Endothelial cell of umbilical vein (primary cell): ENCODE measurements at regions not wholly inside any gene's neighbourhood (a gene's known extent, or its start where the extent isn't known, plus 50 kb on each side); places are given as distances from the start of the nearest gene placed in this dataset.

Experiments
- BruUV-seq: library from RNA; stranded (reverse); fragments of 400-500 nt; replicated peaks from 2 replicates; lab custom pipeline; 2021; lab: Mats Ljungman, UMichigan
- CTCF ChIA-PET: fragments of 300-600, 350-600 bp; sonication (Branson Sonifier 250); formaldehyde crosslinking; loops from one replicate; lab custom pipeline; 2021; ENCODE audit warnings: antibody characterized with exemption, inconsistent platforms; lab: Charles Lee
- POLR2A ChIA-PET: fragments of 300-600, 350-600 bp; sonication (Branson Sonifier 250); formaldehyde crosslinking; loops from one replicate; lab custom pipeline; 2021; ENCODE audit warnings: antibody characterized with exemption, inconsistent platforms; lab: Charles Lee
- DNase-seq: peaks from one replicate; pipeline ENCODE4 v3.0.0-alpha.2; 2011; ENCODE audit warnings: low read depth, low spot score
- FAIRE-seq: peaks from 2 replicates; lab custom pipeline; 2011; peaks lifted over from hg19 to GRCh38; lab: Jason Lieb, UNC
- H2AFZ ChIP-seq: 2 replicates; pipeline ENCODE4 v1.6.0; 2012; ENCODE audit warnings: low read depth, low read length, control low read depth, inconsistent platforms
- H3K27ac ChIP-seq: 2 replicates; pipeline ENCODE4 v1.5.1; 2011; ENCODE audit warnings: low read depth, mild to moderate bottlenecking, control low read depth, low read length, moderate library complexity; ENCODE audit not compliant: insufficient read depth
- H3K27me3 ChIP-seq, 2 experiments: 2 replicates each; pipeline versions ENCODE4 v1.6.0 to v1.6.1; 2011; ENCODE audit warnings: low read length in 2 of 2, mixed read lengths in 1 of 2; ENCODE audit not compliant: control insufficient read depth in 2 of 2, insufficient read depth in 2 of 2
- H3K36me3 ChIP-seq, 2 experiments: 2 replicates in 1 of 2; 3 replicates in 1 of 2; pipeline ENCODE4 v1.5.1; 2011; ENCODE audit warnings: low read length in 2 of 2, mild to moderate bottlenecking in 1 of 2, moderate library complexity in 1 of 2; ENCODE audit not compliant: control insufficient read depth in 2 of 2, insufficient read depth in 2 of 2; ENCODE audit errors: extremely low read depth in 1 of 2
- H3K4me1 ChIP-seq: 3 replicates; pipeline ENCODE4 v1.5.1; 2011; ENCODE audit warnings: mild to moderate bottlenecking, low read length; ENCODE audit not compliant: control insufficient read depth, insufficient read depth; ENCODE audit errors: extremely low read depth
- H3K4me2 ChIP-seq: 2 replicates; pipeline ENCODE4 v1.6.1; 2011; ENCODE audit warnings: low read length, control low read depth, mixed read lengths; ENCODE audit not compliant: insufficient read depth
- H3K4me3 ChIP-seq, 3 experiments: fragments of 200-600 bp in 1 of 3; sonication (generic), shearing (Covaris generic) in 1 of 3; replicated peaks in 1 of 3; 2 replicates each; pipeline ENCODE4 v1.5.1; 2011 to 2016; ENCODE audit warnings: control low read depth in 3 of 3, low read length in 3 of 3, mild to moderate bottlenecking in 2 of 3, inconsistent platforms in 1 of 3, low read depth in 1 of 3, moderate library complexity in 1 of 3; ENCODE audit not compliant: insufficient read depth in 1 of 3
- H3K79me2 ChIP-seq: 2 replicates; pipeline ENCODE4 v1.6.0; 2012; ENCODE audit warnings: low read length, inconsistent platforms; ENCODE audit not compliant: control insufficient read depth, insufficient read depth
- H3K9ac ChIP-seq: replicated peaks from 2 replicates; pipeline ENCODE3; 2011; ENCODE audit warnings: low read length, control low read depth; ENCODE audit not compliant: insufficient read depth; ENCODE audit errors: extremely low read depth
- H3K9me1 ChIP-seq: replicated peaks from 3 replicates; pipeline ENCODE4 v1.6.0; 2011; ENCODE audit warnings: mild to moderate bottlenecking, low read length; ENCODE audit not compliant: control insufficient read depth, insufficient read depth; ENCODE audit errors: extremely low read depth
- H3K9me3 ChIP-seq: replicated peaks from 2 replicates; pipeline ENCODE4 v1.5.1; 2012; ENCODE audit warnings: low read length, inconsistent platforms; ENCODE audit not compliant: control insufficient read depth, insufficient read depth
- H4K20me1 ChIP-seq: replicated peaks from 2 replicates; pipeline ENCODE3; 2011; ENCODE audit warnings: mild to moderate bottlenecking, low read length; ENCODE audit not compliant: control insufficient read depth, insufficient read depth; ENCODE audit errors: extremely low read depth
- CTCF ChIP-seq, 2 donors: IDR thresholded peaks; 1 replicate in 1 of 2; 2 replicates in 1 of 2; pipeline ENCODE4 v1.5.1; 2011; ENCODE audit warnings: low read length in 2 of 2, mild to moderate bottlenecking in 2 of 2, moderate library complexity in 2 of 2, control low read depth in 1 of 2, inconsistent platforms in 1 of 2, low read depth in 1 of 2; ENCODE audit not compliant: insufficient read depth in 1 of 2; ENCODE audit errors: extremely low read depth in 1 of 2
- EZH2 ChIP-seq: IDR thresholded peaks from 2 replicates; pipeline ENCODE4 v1.6.1; 2012; ENCODE audit warnings: borderline replicate concordance, low read depth, mild to moderate bottlenecking, moderate library complexity, low read length, inconsistent platforms; ENCODE audit not compliant: severe bottlenecking
- FOS ChIP-seq: IDR thresholded peaks from 2 replicates; pipeline ENCODE4 v1.6.1; 2011; ENCODE audit warnings: mild to moderate bottlenecking, low read length, moderate library complexity, borderline replicate concordance; ENCODE audit not compliant: insufficient read depth
- MYC ChIP-seq: IDR thresholded peaks from one replicate; pipeline ENCODE4 v1.6.1; 2011; ENCODE audit warnings: mild to moderate bottlenecking, low read depth, low read length
- POLR2AphosphoS5 ChIP-seq: IDR thresholded peaks from 2 replicates; pipeline ENCODE4 v1.6.1; 2012; ENCODE audit warnings: low read depth, mild to moderate bottlenecking, control low read depth, low read length, moderate library complexity; ENCODE audit not compliant: insufficient read depth
- dilution Hi-C: fragments of 300-500 bp; cut with MboI; formaldehyde crosslinking; loops from one replicate; pipeline ENCODE4 v1.15.0; 2019; ENCODE audit warnings: low sequenced_read_pairs; ENCODE audit not compliant: extremely low pct_ligation_motif_present
- intact Hi-C: fragments of 100-400 bp; cut with micrococcal nuclease; formaldehyde crosslinking; loops from one replicate; pipeline ENCODE4 v1.10.0; 2022
- TF ChIP-seq, protein P1 (sequence below): IDR thresholded peaks from 2 replicates; pipeline ENCODE4 v1.6.1; 2011; ENCODE audit not compliant: insufficient read depth, insufficient read length

GRCh38 chr5:56291079-56291643 is 58.0 kb upstream of the ANKRD55 start:
- Histone ChIP-seq H3K4me2 (no peak overlapping the region), H3K9me3 (no peaks in the 10 kb centered on the region), H3K27ac (no peak overlapping the region), H3K9me1 (no peaks in the 10 kb centered on the region), H3K9ac (no peak overlapping the region), H4K20me1 (no peaks in the 10 kb centered on the region), H3K79me2 (no peaks in the 10 kb centered on the region), H2AFZ (no peak overlapping the region), H3K27me3 (no peaks in the 10 kb centered on the region), H3K36me3 (no peaks in the 10 kb centered on the region), H3K4me1 (no peaks in the 10 kb centered on the region), H3K4me3 (no peak overlapping the region)
- dilution Hi-C loops = no loop called here
- CTCF ChIA-PET = no interaction called here
- POLR2A ChIA-PET = no interaction called here
- TF ChIP-seq, protein P1, sequence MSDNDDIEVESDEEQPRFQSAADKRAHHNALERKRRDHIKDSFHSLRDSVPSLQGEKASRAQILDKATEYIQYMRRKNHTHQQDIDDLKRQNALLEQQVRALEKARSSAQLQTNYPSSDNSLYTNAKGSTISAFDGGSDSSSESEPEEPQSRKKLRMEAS = no peak
- TF ChIP-seq EZH2 (no peak), CTCF (IDR thresholded peaks at IDR 0.05; ENCODE audit: extremely low read depth in 1 of 2, insufficient read depth in 1 of 2, low read depth in 1 of 2, low read length in 2 of 2) (no peak), FOS (no peak), MYC (no peak), POLR2AphosphoS5 (no peak)
- no peak for DNase-seq
- BruUV-seq = no TSS peak
- intact Hi-C loops = no loop called here
- FAIRE-seq = no peak
